ENCODE measurements at regions not wholly inside any gene's neighbourhood (a gene's known extent, or its start where the extent isn't known, plus 50 kb on each side); places are given as distances from the start of the nearest gene placed in this dataset.

DNA sequence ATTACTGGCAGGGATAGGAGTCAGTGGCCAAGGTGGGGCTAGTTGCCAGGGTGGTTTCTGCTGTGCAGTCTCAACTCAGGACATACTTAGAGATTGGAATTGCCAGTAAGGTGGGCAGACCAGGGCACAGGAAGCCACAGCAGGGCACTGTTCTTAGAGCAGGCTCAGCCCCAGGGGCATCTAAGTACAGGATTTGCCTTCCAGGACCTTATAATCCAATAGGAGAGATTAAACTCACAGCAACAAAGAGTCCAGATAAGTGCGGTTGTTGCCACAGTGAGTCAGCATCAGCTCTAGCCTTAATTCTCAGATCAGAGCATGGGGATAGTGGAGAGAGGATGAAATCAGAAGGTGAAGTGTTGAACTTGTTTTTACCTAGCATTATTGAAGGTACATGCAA lies 265.8 kb upstream of the TRPC7 start:
- Histone ChIP-seq H2AFZ (ENCODE audit: low read depth) (no peak overlapping the region), H3K4me1 (ENCODE audit: control insufficient read depth in 1 of 2, insufficient read depth in 2 of 2, low read depth in 1 of 2, low read length in 1 of 2) (peaks cover 0 to 3% of the 10 kb centered on the region in 2 experiments; a peak in 1 of 4 replicates), H3K79me2 (ENCODE audit: insufficient read depth) (no peaks in the 10 kb centered on the region), H3K27me3 (ENCODE audit: insufficient read depth) (no peaks in the 10 kb centered on the region), H3K4me2 (no peak overlapping the region), H3K9ac (no peak overlapping the region), H4K20me1 (ENCODE audit: insufficient read depth) (no peaks in the 10 kb centered on the region), H3K27ac (ENCODE audit: low read depth in 2 of 2, low read length in 1 of 2) (no peak overlapping the region), H3K36me3 (replicated peaks in 1 of 2; ENCODE audit: control insufficient read depth in 1 of 2, insufficient read depth in 2 of 2, low read length in 1 of 2) (no peaks in the 10 kb centered on the region), H3K4me3 (ENCODE audit: low read depth in 2 of 2, low read length in 1 of 2) (no peak overlapping the region), H3F3A (replicated peaks; ENCODE audit: insufficient read depth) (no peaks in the 10 kb centered on the region), H3K9me3 (no peaks in the 10 kb centered on the region), H3K9me2 (no peaks in the 10 kb centered on the region)
- ChIA-PET CTCF (no interaction called here), POLR2A (no interaction called here)
- 53% methylated on average over 1 of the region's 1 CpG for WGBS (ENCODE audit: low lambda C conversion rate)
- no peak for DNase-seq
- TF ChIP-seq FOXM1 (IDR thresholded peaks at IDR 0.05; ENCODE audit: low read depth) (no peak), GATA2 (CRISPR knock-in tag; IDR thresholded peaks at IDR 0.05) (no peak), TAF1 (IDR thresholded peaks at IDR 0.05; ENCODE audit: borderline replicate concordance, low read depth, low read length) (no peak), MXI1 (IDR thresholded peaks at IDR 0.05; ENCODE audit: low read depth, low read length) (no peak), TEAD4 (IDR thresholded peaks at IDR 0.05; ENCODE audit: borderline replicate concordance, insufficient read depth) (no peak), RFX5 (IDR thresholded peaks at IDR 0.05; ENCODE audit: low read length) (no peak), NFIC (IDR thresholded peaks at IDR 0.05; ENCODE audit: borderline replicate concordance) (no peak), RXRA (IDR thresholded peaks at IDR 0.05; ENCODE audit: borderline replicate concordance, low read depth) (no peak), FOSL2 (IDR thresholded peaks at IDR 0.05; ENCODE audit: borderline replicate concordance, low read depth) (no peak), JUND (IDR thresholded peaks at IDR 0.05) (no peak), EP300 (IDR thresholded peaks at IDR 0.05; ENCODE audit: borderline replicate concordance in 1 of 2, low read depth in 1 of 2, low read length in 1 of 2) (no peak), ELF1 (IDR thresholded peaks at IDR 0.05) (no peak), GABPA (IDR thresholded peaks at IDR 0.05; ENCODE audit: low read depth) (no peak)
- TF ChIP-seq, protein P1, sequence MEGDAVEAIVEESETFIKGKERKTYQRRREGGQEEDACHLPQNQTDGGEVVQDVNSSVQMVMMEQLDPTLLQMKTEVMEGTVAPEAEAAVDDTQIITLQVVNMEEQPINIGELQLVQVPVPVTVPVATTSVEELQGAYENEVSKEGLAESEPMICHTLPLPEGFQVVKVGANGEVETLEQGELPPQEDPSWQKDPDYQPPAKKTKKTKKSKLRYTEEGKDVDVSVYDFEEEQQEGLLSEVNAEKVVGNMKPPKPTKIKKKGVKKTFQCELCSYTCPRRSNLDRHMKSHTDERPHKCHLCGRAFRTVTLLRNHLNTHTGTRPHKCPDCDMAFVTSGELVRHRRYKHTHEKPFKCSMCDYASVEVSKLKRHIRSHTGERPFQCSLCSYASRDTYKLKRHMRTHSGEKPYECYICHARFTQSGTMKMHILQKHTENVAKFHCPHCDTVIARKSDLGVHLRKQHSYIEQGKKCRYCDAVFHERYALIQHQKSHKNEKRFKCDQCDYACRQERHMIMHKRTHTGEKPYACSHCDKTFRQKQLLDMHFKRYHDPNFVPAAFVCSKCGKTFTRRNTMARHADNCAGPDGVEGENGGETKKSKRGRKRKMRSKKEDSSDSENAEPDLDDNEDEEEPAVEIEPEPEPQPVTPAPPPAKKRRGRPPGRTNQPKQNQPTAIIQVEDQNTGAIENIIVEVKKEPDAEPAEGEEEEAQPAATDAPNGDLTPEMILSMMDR (IDR thresholded peaks at IDR 0.05): no peak
- TF ChIP-seq, protein P2, sequence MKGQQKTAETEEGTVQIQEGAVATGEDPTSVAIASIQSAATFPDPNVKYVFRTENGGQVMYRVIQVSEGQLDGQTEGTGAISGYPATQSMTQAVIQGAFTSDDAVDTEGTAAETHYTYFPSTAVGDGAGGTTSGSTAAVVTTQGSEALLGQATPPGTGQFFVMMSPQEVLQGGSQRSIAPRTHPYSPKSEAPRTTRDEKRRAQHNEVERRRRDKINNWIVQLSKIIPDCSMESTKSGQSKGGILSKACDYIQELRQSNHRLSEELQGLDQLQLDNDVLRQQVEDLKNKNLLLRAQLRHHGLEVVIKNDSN (IDR thresholded peaks at IDR 0.05; ENCODE audit: borderline replicate concordance, low read depth): no peak
- TF ChIP-seq, protein P3, sequence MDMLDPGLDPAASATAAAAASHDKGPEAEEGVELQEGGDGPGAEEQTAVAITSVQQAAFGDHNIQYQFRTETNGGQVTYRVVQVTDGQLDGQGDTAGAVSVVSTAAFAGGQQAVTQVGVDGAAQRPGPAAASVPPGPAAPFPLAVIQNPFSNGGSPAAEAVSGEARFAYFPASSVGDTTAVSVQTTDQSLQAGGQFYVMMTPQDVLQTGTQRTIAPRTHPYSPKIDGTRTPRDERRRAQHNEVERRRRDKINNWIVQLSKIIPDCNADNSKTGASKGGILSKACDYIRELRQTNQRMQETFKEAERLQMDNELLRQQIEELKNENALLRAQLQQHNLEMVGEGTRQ (IDR thresholded peaks at IDR 0.05; ENCODE audit: borderline replicate concordance, low read depth, low read length): no peak
- TF ChIP-seq, protein P4, sequence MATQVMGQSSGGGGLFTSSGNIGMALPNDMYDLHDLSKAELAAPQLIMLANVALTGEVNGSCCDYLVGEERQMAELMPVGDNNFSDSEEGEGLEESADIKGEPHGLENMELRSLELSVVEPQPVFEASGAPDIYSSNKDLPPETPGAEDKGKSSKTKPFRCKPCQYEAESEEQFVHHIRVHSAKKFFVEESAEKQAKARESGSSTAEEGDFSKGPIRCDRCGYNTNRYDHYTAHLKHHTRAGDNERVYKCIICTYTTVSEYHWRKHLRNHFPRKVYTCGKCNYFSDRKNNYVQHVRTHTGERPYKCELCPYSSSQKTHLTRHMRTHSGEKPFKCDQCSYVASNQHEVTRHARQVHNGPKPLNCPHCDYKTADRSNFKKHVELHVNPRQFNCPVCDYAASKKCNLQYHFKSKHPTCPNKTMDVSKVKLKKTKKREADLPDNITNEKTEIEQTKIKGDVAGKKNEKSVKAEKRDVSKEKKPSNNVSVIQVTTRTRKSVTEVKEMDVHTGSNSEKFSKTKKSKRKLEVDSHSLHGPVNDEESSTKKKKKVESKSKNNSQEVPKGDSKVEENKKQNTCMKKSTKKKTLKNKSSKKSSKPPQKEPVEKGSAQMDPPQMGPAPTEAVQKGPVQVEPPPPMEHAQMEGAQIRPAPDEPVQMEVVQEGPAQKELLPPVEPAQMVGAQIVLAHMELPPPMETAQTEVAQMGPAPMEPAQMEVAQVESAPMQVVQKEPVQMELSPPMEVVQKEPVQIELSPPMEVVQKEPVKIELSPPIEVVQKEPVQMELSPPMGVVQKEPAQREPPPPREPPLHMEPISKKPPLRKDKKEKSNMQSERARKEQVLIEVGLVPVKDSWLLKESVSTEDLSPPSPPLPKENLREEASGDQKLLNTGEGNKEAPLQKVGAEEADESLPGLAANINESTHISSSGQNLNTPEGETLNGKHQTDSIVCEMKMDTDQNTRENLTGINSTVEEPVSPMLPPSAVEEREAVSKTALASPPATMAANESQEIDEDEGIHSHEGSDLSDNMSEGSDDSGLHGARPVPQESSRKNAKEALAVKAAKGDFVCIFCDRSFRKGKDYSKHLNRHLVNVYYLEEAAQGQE (IDR thresholded peaks at IDR 0.05; ENCODE audit: low read depth, low read length): no peak
- TF ChIP-seq, protein P5, sequence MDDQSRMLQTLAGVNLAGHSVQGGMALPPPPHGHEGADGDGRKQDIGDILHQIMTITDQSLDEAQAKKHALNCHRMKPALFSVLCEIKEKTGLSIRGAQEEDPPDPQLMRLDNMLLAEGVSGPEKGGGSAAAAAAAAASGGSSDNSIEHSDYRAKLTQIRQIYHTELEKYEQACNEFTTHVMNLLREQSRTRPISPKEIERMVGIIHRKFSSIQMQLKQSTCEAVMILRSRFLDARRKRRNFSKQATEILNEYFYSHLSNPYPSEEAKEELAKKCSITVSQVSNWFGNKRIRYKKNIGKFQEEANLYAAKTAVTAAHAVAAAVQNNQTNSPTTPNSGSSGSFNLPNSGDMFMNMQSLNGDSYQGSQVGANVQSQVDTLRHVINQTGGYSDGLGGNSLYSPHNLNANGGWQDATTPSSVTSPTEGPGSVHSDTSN (IDR thresholded peaks at IDR 0.05): no peak
- TF ChIP-seq, protein P6, sequence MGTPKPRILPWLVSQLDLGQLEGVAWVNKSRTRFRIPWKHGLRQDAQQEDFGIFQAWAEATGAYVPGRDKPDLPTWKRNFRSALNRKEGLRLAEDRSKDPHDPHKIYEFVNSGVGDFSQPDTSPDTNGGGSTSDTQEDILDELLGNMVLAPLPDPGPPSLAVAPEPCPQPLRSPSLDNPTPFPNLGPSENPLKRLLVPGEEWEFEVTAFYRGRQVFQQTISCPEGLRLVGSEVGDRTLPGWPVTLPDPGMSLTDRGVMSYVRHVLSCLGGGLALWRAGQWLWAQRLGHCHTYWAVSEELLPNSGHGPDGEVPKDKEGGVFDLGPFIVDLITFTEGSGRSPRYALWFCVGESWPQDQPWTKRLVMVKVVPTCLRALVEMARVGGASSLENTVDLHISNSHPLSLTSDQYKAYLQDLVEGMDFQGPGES (IDR thresholded peaks at IDR 0.05; ENCODE audit: low read depth, low read length): no peak
- TF ChIP-seq, protein P7, sequence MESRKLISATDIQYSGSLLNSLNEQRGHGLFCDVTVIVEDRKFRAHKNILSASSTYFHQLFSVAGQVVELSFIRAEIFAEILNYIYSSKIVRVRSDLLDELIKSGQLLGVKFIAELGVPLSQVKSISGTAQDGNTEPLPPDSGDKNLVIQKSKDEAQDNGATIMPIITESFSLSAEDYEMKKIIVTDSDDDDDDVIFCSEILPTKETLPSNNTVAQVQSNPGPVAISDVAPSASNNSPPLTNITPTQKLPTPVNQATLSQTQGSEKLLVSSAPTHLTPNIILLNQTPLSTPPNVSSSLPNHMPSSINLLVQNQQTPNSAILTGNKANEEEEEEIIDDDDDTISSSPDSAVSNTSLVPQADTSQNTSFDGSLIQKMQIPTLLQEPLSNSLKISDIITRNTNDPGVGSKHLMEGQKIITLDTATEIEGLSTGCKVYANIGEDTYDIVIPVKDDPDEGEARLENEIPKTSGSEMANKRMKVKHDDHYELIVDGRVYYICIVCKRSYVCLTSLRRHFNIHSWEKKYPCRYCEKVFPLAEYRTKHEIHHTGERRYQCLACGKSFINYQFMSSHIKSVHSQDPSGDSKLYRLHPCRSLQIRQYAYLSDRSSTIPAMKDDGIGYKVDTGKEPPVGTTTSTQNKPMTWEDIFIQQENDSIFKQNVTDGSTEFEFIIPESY (IDR thresholded peaks at IDR 0.05; ENCODE audit: borderline replicate concordance, low read depth): no peak

All from SK-N-SH (cell line).